GM19328 (cell line): ENCODE measurements at regions not wholly inside any gene's neighbourhood (a gene's known extent, or its start where the extent isn't known, plus 50 kb on each side); places are given as distances from the start of the nearest gene placed in this dataset.
"Not testable (repeated sequence)": the region's sequence is repeated elsewhere in the genome, so short reads cannot be mapped to it uniquely, and the experiment has no call there.

Source experiments
- ATAC-seq: cut with Tn5 transposase; IDR thresholded peaks from one replicate; pipeline ENCODE4 v1.9.1; 2021; ENCODE audit warnings: mild to moderate bottlenecking, moderate library complexity; ENCODE audit not compliant: unreplicated experiment

- no peak for ATAC-seq
These were observed 273.5 kb upstream of the HS6ST1 start for GRCh38 chr2:128591861-128592822.

DNA sequence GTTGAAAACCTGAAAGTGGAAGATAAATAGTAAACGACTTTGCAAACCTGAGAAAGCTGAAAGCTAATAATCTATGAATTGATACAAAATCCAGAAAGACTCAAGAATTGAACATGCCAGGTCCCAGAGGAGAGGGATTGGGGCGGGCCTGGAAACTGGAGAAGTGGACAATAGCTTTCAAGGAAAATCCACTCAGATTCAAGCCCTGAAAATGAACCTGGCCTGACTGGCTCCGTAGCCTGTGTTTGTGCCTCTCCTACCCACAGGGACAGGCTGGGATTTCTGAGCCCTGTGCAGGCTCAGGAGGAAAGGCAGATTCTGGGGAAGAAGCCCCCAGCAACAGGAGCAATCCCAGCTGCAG is 274.8 kb upstream of the HS6ST1 start:
- no peak for ATAC-seq

DNA sequence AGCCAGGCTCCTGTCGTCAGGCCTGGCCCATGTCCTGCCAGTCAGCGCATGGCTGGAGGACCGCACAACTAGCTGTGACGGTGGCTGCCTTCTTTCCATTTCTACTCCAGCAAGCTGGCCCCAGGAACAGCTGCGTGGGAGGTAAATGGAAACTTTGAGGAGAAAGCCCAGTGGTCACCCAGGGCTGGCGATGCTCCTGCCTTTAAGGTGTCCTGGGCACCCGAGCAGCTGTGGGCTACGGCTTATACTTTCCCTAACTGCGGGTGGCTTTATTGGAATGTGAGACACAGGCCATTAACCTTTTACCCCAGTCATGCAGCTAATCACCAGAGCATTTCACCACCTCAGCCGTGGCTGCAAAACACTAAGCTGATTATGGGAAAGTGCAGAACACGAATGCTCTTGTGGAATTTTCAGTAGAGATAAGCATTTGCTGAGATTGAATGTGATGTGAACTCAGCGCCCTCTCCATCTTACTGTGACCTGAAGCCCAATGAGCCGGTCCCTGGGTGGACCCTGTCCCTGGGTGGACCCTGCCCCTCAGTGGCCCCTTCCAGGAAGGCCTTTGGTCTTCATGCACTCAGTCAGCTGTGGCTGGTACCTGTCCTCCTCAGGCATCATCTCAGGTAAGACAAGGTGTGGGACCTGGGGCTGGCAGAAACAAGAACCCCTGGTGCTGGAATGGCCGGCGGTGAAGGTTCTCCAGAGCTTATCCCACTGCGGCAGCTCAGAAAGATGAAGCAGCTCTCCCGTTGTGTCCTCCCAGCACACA is 275.4 kb upstream of the HS6ST1 start:
- ATAC-seq = no peak

GRCh38 chr2:128594651-128594910 is 275.9 kb upstream of the HS6ST1 start:
- ATAC-seq = no peak

DNA sequence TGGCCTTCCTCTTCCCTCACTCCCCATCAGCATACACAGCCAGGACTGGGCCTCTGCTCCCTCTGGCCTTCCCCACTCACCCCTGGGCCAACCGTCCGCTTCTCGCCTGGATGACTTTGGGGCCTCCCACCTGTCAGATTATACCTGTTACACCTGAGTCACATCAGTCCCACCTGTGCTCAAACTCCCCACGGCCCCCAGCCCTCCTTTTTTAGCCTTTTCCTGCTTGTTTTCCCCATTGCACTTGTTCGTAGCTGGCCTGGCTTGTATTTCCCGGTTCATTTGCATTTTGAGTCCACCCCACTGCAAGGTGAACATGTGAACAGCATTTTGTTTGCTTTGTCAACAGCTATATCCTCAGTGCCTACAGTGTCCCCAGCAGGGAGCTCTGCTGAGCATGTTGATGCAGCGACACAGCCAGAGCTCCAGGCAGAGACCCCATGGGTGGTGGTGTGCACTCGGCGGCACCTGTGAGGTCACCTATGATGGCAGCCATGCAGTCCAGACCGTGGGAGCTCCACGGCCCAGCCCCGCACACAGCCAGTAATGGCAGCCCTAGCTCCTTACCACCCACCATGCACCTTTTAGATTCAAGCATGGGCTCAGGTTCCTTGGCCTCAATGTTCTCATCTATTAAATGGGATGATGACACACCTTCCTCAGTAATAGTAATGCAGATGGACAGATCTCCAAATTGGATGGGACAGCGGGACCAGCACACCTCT is 276.4 kb upstream of the HS6ST1 start:
- no peak for ATAC-seq

- ATAC-seq = no peak
These were observed 277.2 kb upstream of the HS6ST1 start for GRCh38 chr2:128595763-128596395.

- ATAC-seq = no peak
These were observed 277.9 kb upstream of the HS6ST1 start for GRCh38 chr2:128596396-128597120.

DNA sequence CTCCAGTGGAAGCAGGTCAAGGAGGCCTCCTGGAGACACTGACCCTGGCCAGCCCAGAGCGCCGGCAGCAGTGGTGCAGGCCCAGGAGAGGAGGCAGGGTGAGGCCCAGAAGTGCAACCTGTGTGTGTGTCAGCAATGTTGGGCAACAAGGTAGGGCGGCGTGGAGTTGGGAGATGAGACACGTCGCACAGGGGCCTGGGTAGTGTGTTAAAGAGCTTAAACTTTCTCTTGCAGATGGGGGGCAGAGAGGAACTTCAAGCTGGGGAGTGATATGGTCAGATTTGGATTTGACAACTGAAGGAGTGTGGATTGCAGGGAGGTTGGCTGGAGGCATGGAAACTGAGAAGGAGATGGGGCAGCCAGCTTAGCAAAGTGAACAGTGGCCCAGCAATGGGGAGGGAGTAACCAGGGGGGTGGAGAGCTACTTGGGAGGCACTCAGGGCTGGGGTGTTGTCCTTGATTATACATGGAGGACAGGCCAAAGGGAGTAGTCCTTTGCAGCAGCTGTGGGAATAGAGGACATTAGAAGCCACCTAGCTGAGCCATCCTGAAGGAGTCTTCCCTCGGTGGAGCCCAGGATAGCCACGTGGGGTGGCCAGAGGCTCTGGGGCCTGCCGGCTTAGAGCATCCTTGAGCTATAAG is 278.6 kb upstream of the HS6ST1 start:
- ATAC-seq = no peak

DNA sequence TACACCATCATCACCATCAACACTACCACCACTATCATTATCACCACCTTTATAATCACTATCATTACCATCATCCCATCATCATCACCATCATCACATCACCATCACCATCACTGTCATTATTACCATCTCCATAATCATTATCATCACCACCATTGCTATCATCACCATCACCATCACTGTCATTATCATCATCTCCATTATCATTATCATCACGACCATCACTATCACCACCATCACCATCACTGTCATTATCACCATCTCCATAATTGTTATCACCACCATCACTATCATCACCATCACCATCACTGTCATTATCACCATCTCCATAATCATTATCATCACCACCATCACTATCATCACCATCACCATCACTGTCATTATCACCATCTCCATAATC is 279.6 kb upstream of the HS6ST1 start:
- ATAC-seq = not testable (repeated sequence)

DNA sequence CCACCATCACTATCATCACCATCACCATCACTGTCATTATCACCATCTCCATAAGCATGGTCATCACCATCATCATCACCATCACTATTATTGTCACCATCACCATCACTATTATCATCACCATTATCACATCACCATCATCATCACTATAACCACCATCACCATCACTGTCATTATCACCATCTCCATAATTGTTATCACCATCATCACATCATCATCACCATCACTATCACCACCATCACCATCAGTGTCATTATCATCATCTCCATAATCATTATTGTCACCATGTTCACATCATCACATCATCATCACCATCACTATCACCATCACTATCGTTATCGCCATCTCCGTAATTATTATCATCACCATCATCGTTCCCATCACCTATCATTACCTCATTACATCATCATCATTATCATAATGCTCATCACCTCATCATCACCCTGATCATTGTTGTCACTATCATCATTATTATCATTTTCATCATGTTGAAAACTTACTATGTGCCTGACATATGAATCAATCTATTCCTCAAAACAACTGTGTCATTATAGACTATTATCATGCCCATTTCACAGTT is 280.3 kb upstream of the HS6ST1 start:
- ATAC-seq = no peak

DNA sequence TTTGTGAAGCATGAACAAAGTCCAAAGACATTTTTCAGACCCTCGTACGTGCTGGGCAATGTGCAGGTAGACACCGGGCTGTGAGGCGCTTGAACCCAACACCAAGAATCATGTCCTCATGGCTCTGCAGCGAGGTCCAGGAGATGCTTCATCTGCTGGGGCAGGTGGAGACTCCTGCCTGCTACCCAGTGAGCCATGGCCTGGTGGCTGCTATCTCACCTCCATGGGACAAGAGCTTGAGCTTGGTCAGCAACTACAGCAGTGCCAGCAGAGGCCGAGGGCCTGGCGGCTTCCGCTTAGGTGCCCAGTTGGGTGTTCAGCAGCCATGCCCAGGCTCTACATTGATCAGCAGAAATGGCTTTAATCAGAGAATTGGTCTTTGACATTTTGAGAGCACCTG is 281.0 kb upstream of the HS6ST1 start:
- no peak for ATAC-seq

- no peak for ATAC-seq
These were observed 282.1 kb upstream of the HS6ST1 start for GRCh38 chr2:128600581-128601297.

GRCh38 chr2:128601298-128602037 is 282.8 kb upstream of the HS6ST1 start:
- no peak for ATAC-seq

- ATAC-seq = no peak
These were observed 283.5 kb upstream of the HS6ST1 start for GRCh38 chr2:128602038-128602698.

GRCh38 chr2:128602699-128603101 is 284.0 kb upstream of the HS6ST1 start:
- no peak for ATAC-seq

GRCh38 chr2:128603411-128603924 is 284.8 kb upstream of the HS6ST1 start:
- ATAC-seq = no peak

- ATAC-seq = no peak
These were observed 285.4 kb upstream of the HS6ST1 start for GRCh38 chr2:128604045-128604444.

- ATAC-seq = not testable (repeated sequence)
These were observed 285.9 kb upstream of the HS6ST1 start for GRCh38 chr2:128604581-128604980.
